WI38 (cell line): ENCODE measurements at regions not wholly inside any gene's neighbourhood (a gene's known extent, or its start where the extent isn't known, plus 50 kb on each side); places are given as distances from the start of the nearest gene placed in this dataset.

Experiments used
- H3K4me3 ChIP-seq: 2 replicates; pipeline ENCODE4 v1.5.1; 2011; ENCODE audit warnings: low read depth, mild to moderate bottlenecking, control low read depth, low read length
- CTCF ChIP-seq: IDR thresholded peaks from 2 replicates; pipeline ENCODE4 v1.5.1; 2012; ENCODE audit warnings: low read depth, mild to moderate bottlenecking, control low read depth, low read length

- TF ChIP-seq CTCF = no peak
- no peak overlapping the region for H3K4me3 ChIP-seq
Measured at GRCh38 chr5:39631958-39632357, 207.2 kb upstream of the DAB2 start.

- TF ChIP-seq CTCF = no peak
- H3K4me3 ChIP-seq = no peak overlapping the region
Measured at GRCh38 chr5:39629946-39630345, 205.2 kb upstream of the DAB2 start.

GRCh38 chr5:39628348-39628747 lies 203.6 kb upstream of the DAB2 start:
- no peak overlapping the region for H3K4me3 ChIP-seq
- TF ChIP-seq CTCF = no peak

- no peak overlapping the region for H3K4me3 ChIP-seq
- TF ChIP-seq CTCF = no peak
Measured at GRCh38 chr5:39624890-39625289, 200.1 kb upstream of the DAB2 start.

- TF ChIP-seq CTCF = no peak
- H3K4me3 ChIP-seq = no peak overlapping the region
Measured at GRCh38 chr5:39624268-39624886, 199.6 kb upstream of the DAB2 start.

- H3K4me3 ChIP-seq = no peak overlapping the region
Measured at GRCh38 chr5:39623291-39623865, 198.6 kb upstream of the DAB2 start.

More at GRCh38 chr5:39623291-39623865, 198.6 kb upstream of the DAB2 start:
- TF ChIP-seq CTCF = no peak
